ENCODE measurements at regions not wholly inside any gene's neighbourhood (a gene's known extent, or its start where the extent isn't known, plus 50 kb on each side); places are given as distances from the start of the nearest gene placed in this dataset.
"Not testable (repeated sequence)": the region's sequence is repeated elsewhere in the genome, so short reads cannot be mapped to it uniquely, and the experiment has no call there.

- TF ChIP-seq, protein P1, sequence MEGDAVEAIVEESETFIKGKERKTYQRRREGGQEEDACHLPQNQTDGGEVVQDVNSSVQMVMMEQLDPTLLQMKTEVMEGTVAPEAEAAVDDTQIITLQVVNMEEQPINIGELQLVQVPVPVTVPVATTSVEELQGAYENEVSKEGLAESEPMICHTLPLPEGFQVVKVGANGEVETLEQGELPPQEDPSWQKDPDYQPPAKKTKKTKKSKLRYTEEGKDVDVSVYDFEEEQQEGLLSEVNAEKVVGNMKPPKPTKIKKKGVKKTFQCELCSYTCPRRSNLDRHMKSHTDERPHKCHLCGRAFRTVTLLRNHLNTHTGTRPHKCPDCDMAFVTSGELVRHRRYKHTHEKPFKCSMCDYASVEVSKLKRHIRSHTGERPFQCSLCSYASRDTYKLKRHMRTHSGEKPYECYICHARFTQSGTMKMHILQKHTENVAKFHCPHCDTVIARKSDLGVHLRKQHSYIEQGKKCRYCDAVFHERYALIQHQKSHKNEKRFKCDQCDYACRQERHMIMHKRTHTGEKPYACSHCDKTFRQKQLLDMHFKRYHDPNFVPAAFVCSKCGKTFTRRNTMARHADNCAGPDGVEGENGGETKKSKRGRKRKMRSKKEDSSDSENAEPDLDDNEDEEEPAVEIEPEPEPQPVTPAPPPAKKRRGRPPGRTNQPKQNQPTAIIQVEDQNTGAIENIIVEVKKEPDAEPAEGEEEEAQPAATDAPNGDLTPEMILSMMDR (conservative IDR thresholded peaks at IDR 0.05; ENCODE audit: low read length): not testable (repeated sequence)
- TF ChIP-seq EZH2phosphoT487 (IDR thresholded peaks at IDR 0.05; ENCODE audit: borderline replicate concordance, low read depth, low read length): not testable (repeated sequence)
These were observed 169.7 kb upstream of the FOXD4L5 start for GRCh38 chr9:65454666-65455065.

All from OCI-LY7 (cell line).